GM18951 (cell line): ENCODE measurements at regions not wholly inside any gene's neighbourhood (a gene's known extent, or its start where the extent isn't known, plus 50 kb on each side); places are given as distances from the start of the nearest gene placed in this dataset.

Source experiments
- POLR2A ChIP-seq: IDR thresholded peaks from 4 replicates; pipeline ENCODE4 v1.6.1; 2011; ENCODE audit warnings: mild to moderate bottlenecking; ENCODE audit not compliant: insufficient read length, insufficient read depth; ENCODE audit errors: extremely low read depth
- in situ Hi-C: fragments of 300-500 bp; cut with MboI; formaldehyde crosslinking; loops from one replicate; pipeline ENCODE4 v1.12.0; 2022; ENCODE audit warnings: low sequenced_read_pairs, mixed read lengths, inconsistent platforms; ENCODE audit not compliant: unreplicated experiment

DNA sequence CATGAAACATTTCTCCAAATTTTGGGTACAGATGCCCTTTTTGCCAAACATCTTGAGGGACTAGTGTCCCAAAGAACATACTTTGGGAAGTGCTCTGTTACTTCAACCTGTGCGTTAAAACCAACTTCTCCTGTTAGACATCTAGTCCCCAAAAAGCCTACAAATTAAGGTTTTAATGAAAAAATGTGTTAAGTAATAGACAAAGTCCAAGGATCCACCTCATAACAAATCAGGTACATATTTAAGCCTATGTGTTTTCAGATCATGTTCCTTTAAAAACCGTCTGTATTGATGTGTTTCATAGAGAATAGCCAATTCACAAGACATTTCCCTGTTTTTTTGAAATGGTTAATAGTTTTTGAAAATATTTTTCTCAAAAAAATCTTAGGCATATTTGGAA is 174.8 kb upstream of the FAM20A start:
- no peak for TF ChIP-seq POLR2A

DNA sequence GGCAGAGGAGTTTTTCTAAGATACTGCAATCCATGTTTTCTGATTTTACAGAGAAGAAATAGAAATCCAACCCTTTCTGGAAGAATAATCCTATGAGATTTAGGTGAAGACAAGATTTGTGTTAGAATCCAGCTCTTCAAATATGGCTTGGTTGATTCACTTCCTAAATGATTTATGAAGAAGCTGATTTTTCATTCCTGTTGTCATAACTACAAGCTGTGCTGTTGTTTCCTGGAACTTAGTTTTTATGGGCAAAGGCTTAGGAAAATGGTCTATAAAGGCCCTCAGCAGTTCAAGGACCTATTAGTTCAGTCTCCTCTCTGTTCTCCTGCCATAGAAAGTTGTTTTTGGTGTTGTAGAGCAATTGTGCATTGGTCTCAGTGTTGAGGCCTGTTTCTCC is 174.2 kb upstream of the FAM20A start:
- in situ Hi-C loops: loop anchor here (5.0 to 10.0 kb wide), 3 partner anchors 139 to 462 kb away; no protein-coding TSS in a partner anchor
- no peak for TF ChIP-seq POLR2A

More for the DNA sequence above, 174.8 kb upstream of the FAM20A start:
- in situ Hi-C loops: loop anchor here (5.0 to 10.0 kb wide), 3 partner anchors 139 to 461 kb away; no protein-coding TSS in a partner anchor

GRCh38 chr17:68771867-68772515 is 170.8 kb upstream of the FAM20A start:
- no peak for TF ChIP-seq POLR2A
- in situ Hi-C loops: loop anchor here (10.0 to 25.0 kb wide), 3 partner anchors 143 to 510 kb away; no protein-coding TSS in a partner anchor

DNA sequence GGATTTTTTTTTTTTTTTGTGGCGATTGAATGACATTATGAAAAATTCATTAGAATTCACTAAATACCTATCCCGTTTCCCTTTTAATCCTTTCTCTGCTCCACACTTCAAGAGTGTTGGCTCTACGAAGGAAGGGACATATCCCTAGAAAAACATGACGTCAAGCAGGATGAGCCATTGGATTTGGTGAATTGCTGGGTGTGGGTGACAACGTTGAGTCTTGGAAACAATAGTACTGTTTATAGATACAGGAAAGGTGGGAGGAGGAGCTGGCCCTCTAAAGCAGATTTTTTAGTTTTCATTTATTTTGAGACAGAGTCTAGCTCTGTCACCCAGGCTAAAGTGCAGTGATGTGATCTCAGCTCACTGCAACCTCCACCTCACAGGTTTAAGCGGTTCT is 167.6 kb upstream of the FAM20A start:
- in situ Hi-C loops: loop anchor here (25.0 kb wide), 1 partner anchor 507 kb away; no protein-coding TSS in a partner anchor
- TF ChIP-seq POLR2A: no peak

- TF ChIP-seq POLR2A: no peak
- in situ Hi-C loops: loop anchor here (25.0 kb wide), 1 partner anchor 504 kb away; no protein-coding TSS in a partner anchor
Observed at GRCh38 chr17:68766640-68767039, 165.5 kb upstream of the FAM20A start.

- in situ Hi-C loops: loop anchor here (25.0 kb wide), 1 partner anchor 501 kb away; no protein-coding TSS in a partner anchor
- no peak for TF ChIP-seq POLR2A
Observed at GRCh38 chr17:68763562-68763961, 162.4 kb upstream of the FAM20A start.

- in situ Hi-C loops: loop anchor here (25.0 kb wide), 1 partner anchor 501 kb away; no protein-coding TSS in a partner anchor
- TF ChIP-seq POLR2A: no peak
Observed at GRCh38 chr17:68762911-68763310, 161.7 kb upstream of the FAM20A start.

DNA sequence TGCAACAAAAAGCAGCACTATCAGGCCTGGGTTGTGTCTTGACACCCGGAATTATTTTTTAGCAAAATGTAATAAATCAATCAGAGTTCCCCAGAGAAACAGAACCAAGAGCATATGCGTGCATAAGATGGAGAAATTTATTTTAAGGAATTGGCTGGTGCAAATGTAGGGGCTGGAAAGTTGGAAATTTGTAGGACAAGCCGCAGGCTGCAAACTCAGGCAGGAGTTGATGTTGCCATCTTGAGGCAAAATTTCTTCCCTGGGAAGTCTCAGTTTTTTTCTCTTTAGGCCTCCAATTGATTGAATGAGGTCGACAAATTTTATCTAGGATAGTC is 158.9 kb upstream of the FAM20A start:
- TF ChIP-seq POLR2A: no peak
- in situ Hi-C loops: loop anchor here (25.0 kb wide), 1 partner anchor 498 kb away; no protein-coding TSS in a partner anchor

DNA sequence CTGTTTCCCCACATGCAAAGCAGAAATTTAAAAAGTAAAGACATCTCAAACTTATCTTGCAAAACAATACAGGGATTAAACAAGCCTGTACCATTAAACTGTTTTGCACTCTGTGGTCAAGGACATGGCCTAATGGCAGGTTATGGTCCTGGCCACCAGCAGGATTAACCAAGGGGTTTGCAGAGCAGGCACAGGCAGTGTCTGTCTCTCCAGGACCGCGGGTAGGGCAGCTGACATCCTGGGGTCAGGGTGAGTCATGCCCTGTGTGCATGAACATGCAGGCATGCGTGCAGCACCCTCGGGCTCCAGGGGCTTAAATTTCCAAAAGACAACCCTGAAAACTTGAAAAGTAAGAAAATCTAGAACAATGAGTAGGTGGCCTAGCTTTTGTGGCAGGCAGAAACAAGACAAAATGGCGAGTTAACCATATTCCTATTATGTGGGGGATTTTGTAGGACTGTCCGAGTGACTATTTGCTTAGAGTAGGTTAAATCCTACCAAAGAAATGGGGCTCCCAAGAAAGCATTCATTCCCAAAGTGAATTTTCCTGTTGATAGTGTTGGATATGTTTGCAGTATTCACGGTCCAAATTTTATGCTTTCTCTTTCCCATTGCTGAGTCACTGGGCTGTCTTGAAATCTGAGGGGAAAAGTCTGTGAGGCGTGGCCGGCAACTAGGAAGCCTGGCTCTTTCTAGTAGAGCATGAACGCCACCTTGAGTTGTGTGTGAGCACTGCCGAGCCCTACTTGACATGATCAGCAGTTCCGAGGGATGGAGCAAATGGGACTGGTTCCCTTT is 158.4 kb upstream of the FAM20A start:
- in situ Hi-C loops: loop anchor here (25.0 kb wide), 1 partner anchor 497 kb away; no protein-coding TSS in a partner anchor
- no peak for TF ChIP-seq POLR2A

GRCh38 chr17:68759002-68759342 is 157.8 kb upstream of the FAM20A start:
- TF ChIP-seq POLR2A: no peak
- in situ Hi-C loops: loop anchor here (25.0 kb wide), 1 partner anchor 497 kb away; no protein-coding TSS in a partner anchor

DNA sequence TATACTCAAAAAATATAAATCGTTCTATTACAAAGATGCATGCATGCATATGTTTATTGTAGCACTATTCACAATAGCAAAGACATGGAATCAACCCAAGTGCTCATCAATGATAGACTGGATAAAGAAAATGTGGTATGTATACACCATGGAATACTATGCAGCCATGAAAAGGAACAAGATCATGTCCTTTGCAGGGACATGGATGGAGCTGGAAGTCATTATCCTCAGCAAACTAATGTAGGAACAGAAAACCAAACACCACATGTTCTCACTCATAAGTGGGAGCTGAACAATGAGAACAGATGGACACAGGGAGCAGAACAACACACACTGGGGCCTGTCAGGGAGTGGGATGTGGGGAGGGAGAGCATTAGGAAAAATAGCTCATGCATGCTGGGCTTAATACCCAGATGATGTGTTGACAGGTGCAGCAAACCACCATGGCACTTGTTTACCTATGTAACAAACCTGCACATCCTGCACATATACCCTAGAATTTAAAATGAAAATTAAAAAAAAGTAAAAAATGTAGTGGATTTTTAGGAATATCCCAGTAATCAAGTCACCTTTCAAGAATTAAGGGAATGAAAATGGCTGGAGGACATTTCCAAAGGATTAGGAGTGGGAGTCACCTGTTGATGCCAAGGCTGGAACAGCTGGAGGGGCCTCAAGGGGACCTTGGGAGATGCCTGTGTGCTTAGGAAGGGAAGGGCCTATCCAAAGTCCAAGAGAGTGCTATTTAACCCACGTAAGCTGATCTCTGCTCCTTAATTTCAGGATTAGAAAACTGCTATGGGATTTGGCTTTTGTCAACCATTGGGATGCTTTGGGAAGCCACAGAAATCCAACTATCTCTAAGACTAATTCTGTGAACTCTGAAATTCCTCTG is 156.9 kb upstream of the FAM20A start:
- in situ Hi-C loops: loop anchor here (25.0 kb wide), 1 partner anchor 496 kb away; no protein-coding TSS in a partner anchor

GRCh38 chr17:68753985-68754769 is 153.0 kb upstream of the FAM20A start:
- TF ChIP-seq POLR2A: no peak
- in situ Hi-C loops: loop anchor here (25.0 kb wide), 1 partner anchor 492 kb away; no protein-coding TSS in a partner anchor
